ENCODE measurements at regions not wholly inside any gene's neighbourhood (a gene's known extent, or its start where the extent isn't known, plus 50 kb on each side); places are given as distances from the start of the nearest gene placed in this dataset.
A peak's percentile ranks its signal among the peaks of the same experiment; 100 is the strongest.

- peak in 1 of 2 experiments; percentile 23 for DNase-seq (ENCODE audit: low read depth in 1 of 2, low spot score in 2 of 2)
- H3K79me2 ChIP-seq (ENCODE audit: control insufficient read depth in 1 of 2, insufficient read depth in 2 of 2, low read length in 2 of 2): no peaks in the 10 kb centered on the region
- H3K56ac ChIP-seq (replicated peaks; ENCODE audit: insufficient read length, low read depth, low read length): no peak overlapping the region
- H4K91ac ChIP-seq (replicated peaks; ENCODE audit: insufficient read length, low read length): no peak overlapping the region
- no peak overlapping the region for H3K23ac ChIP-seq (ENCODE audit: insufficient read length)
- H3K27me3 ChIP-seq (replicated peaks in 1 of 4; ENCODE audit: control insufficient read depth in 3 of 4, extremely low read depth in 1 of 4, insufficient read depth in 3 of 4, low read length in 3 of 4): no peaks in the 10 kb centered on the region
- H3K4ac ChIP-seq (replicated peaks; ENCODE audit: insufficient read length, low read depth, low read length): no peak overlapping the region
- FAIRE-seq: peak; percentile 75
- H3K9ac ChIP-seq (replicated peaks in 1 of 4; ENCODE audit: extremely low read depth in 1 of 4, low read depth in 3 of 4, low read length in 3 of 4): no peak overlapping the region
- no peaks in the 10 kb centered on the region for H4K20me1 ChIP-seq (replicated peaks in 1 of 2; ENCODE audit: control insufficient read depth in 1 of 2, insufficient read depth in 2 of 2, low read length in 2 of 2)
- no peak overlapping the region for H3K27ac ChIP-seq (ENCODE audit: low read depth, low read length)
- H3K18ac ChIP-seq (ENCODE audit: extremely low read depth, low read length): no peak overlapping the region
- H2AK5ac ChIP-seq (ENCODE audit: low read depth, low read length): no peak overlapping the region
- H3K4me2 ChIP-seq (ENCODE audit: insufficient read depth in 1 of 2, low read depth in 2 of 2, low read length in 2 of 2): peak overlapping the region; percentile 44 to 50; a peak in 2 of 4 replicates
- H3K36me3 ChIP-seq (ENCODE audit: control insufficient read depth in 2 of 4, insufficient read depth in 4 of 4, low read length in 3 of 4): no peaks in the 10 kb centered on the region
- no peaks in the 10 kb centered on the region for H3K9me3 ChIP-seq (ENCODE audit: insufficient read depth in 2 of 2, low read depth in 1 of 2, low read length in 1 of 2)
- H4K5ac ChIP-seq (ENCODE audit: insufficient read length, low read depth, low read length): no peak overlapping the region
- no peak overlapping the region for H2AFZ ChIP-seq (ENCODE audit: low read length)
- CTCF ChIA-PET (ENCODE audit: partially characterized antibody): interaction anchor here (1.3 to 1.8 kb wide), 4 partner anchors 13 to 295 kb away, joined by 3 to 5 read pairs (median 3); no protein-coding TSS in a partner anchor
- POLR2A ChIA-PET (ENCODE audit: partially characterized antibody): no interaction called here
- no peak overlapping the region for H2BK120ac ChIP-seq (replicated peaks; ENCODE audit: low read depth, low read length)
- no peaks in the 10 kb centered on the region for H3K23me2 ChIP-seq (ENCODE audit: low read depth, low read length)
- no peak overlapping the region for H3K4me3 ChIP-seq (ENCODE audit: extremely low read depth in 1 of 4, insufficient read depth in 2 of 4, low read depth in 3 of 4, low read length in 4 of 4)
- H3K79me1 ChIP-seq (ENCODE audit: low read depth, low read length): no peaks in the 10 kb centered on the region
- no peak overlapping the region for H2BK15ac ChIP-seq (ENCODE audit: low read length)
- H3K14ac ChIP-seq (ENCODE audit: insufficient read length): no peak overlapping the region
- H2BK12ac ChIP-seq (ENCODE audit: low read depth, low read length): no peak overlapping the region
- WGBS, 2 experiments (ENCODE audit: extremely low coverage in 1 of 2, insufficient coverage in 1 of 2, insufficient read length in 1 of 2, insufficient replicate concordance in 2 of 2, low coverage in 1 of 2, low lambda C conversion rate in 2 of 2, missing lambda C conversion rate in 1 of 2): 46% methylated on average over 8 of the region's 8 CpGs; no CpG with 5 or more reads in 1 of the 2 experiments
- no peak overlapping the region for H4K8ac ChIP-seq (ENCODE audit: extremely low read depth, insufficient read depth, low read length)
- H3K4me1 ChIP-seq (replicated peaks in 1 of 4; ENCODE audit: control insufficient read depth in 3 of 4, insufficient read depth in 4 of 4, low read length in 3 of 4): peaks cover 3 to 8% (median 6%) of the 10 kb centered on the region in 4 experiments; a peak in 4 of 7 replicates
- no peak overlapping the region for H2BK5ac ChIP-seq (ENCODE audit: low read depth, low read length)
- H2BK20ac ChIP-seq (ENCODE audit: low read length): no peak overlapping the region
- no peak for TF ChIP-seq ZNF274 (IDR thresholded peaks at IDR 0.05; ENCODE audit: borderline replicate concordance, extremely low read depth, low read length)
Observed at GRCh38 chr20:22389836-22390542, 194.4 kb downstream of the FOXA2 start.

Data from H1 (cell line).